HG02798 (cell line): ENCODE measurements at regions not wholly inside any gene's neighbourhood (a gene's known extent, or its start where the extent isn't known, plus 50 kb on each side); places are given as distances from the start of the nearest gene placed in this dataset.

Source experiments
- ATAC-seq: cut with Tn5 transposase; IDR thresholded peaks from one replicate; pipeline ENCODE4 v1.9.1; 2021; ENCODE audit warnings: mild to moderate bottlenecking; ENCODE audit not compliant: unreplicated experiment, poor library complexity

DNA sequence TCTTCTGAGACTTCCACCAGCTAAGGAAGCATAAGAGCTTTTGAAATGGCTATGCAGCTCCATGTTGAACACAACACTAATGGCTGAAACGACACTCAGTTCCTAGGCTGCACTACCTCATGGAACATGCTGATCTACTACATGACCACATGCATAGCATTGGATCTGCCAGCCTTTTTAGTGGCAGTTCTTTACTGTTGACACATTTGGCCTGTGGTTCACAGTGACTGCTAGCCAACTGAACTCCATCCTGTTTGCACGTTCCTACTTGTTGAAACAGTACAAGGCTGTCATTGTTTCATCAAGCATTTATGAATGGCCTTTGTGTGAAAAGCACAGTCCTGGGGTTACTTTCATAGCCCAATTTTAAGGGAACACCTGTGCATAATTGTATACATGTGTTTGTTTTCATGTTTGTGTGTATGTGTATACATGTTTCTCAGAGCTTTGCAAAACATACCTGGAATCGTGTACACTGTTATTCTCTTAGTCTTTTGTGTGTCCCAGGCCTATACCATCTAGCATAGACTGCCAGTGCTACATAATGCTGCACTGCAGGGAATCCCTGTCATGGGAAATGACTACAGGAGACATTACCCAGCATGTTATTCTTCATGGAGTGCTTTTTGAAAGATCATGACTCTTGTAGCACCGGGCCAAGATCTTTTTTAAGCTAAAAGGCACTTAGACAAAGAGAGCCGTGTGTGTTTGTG is 179.6 kb upstream of the ESRRG start:
- ATAC-seq: no peak

DNA sequence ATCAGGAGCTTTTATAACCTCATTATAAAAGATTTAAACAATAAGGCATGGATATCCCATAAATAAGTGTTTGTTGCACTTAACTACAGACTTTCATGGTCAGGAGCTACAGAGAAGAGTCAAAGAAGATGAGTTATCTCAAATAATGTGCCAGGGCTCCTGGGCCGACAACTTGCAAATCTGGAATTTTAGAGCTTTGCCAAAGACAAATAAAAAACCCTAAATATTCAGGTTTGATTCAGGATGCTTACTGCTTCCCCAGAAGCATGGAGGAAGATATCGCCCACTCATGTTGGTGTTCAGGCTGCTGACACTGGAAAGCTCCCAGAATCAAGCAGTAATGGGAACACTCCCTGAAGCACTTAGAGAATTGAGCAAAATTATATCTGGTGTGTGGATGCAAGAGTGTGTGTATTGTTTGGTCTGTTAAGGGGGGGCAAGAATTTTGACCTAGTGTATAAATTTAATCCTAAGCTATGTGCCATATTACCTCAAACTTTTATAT is 176.9 kb upstream of the ESRRG start:
- no peak for ATAC-seq

DNA sequence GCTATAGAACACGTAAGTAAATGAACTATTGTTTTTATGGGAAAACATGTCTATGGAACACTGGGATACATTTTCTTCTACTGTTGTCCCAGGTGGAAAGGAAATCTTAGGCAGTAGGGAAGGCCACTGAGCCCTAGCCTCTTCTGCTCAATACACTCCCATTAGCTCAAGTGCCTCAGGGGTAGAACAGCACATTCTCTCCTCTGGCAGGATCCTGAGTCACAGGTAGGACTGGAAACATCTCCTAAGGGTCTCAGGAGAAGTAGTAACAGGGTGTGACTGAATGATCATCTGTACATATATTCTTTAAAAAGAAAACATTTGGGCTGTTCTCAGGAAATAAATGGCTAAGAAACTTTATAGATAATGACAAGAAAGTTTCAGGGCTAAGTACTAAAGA is 175.6 kb upstream of the ESRRG start:
- no peak for ATAC-seq

DNA sequence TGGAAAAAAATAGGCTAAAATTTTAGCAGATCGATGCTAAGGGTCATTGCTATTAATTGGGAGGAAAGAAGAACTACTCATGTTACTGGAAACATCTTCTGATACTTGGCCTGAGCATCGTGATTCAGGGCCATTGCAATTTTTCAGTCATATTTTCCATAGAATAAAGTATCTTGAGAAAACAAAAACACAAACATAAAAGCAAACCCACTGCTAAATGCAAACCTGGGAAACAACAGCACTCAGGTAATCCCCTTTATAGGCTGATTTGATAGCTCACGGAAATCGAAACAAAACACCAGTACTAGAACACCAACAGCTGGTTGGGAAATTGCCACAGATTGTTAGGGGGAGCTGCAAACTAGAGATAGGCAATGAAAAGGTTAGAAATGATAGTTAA is 172.9 kb upstream of the ESRRG start:
- ATAC-seq: no peak

DNA sequence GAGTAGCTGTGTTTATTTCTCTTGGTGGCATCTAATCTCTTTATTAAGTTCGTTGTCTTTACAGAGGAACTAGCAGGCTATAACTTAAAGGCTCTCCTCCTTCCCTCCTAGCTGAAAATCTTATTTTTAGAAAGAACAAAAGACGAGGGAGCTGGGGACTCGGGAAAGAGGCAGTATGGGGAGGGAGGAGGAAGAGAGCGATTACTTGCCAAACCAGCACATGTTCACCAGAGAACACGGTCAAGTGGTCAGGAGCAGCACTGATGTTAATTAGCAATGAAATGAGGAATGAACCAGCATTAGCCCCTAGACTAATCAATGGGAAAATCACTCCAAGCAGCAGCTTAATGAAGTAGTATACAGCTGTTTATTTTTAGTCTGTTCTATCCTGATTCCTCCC is 171.3 kb upstream of the ESRRG start:
- ATAC-seq: no peak

- no peak for ATAC-seq
Observed at GRCh38 chr1:216892581-216893160, 169.4 kb upstream of the ESRRG start.

- no peak for ATAC-seq
Observed at GRCh38 chr1:216890871-216891270, 167.6 kb upstream of the ESRRG start.

- ATAC-seq: no peak
Observed at GRCh38 chr1:216888731-216889130, 165.5 kb upstream of the ESRRG start.

DNA sequence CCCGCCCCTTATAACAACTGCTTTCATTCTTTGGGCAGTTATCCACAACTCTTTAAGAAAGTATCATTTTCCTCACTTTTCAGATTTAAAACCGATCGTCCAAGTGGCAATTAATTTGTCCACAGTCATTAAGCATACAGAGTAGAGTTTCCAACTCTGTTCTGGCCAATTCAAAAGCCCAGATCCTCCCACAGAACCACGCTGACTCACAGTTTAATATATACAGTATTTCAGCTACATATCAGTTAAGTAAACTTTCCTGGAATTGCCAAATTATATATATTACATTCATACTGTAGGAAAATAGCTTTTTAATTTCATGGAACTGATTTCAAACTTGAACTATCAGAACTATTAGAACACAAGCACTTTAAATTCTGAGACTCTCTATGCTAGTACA is 163.8 kb upstream of the ESRRG start:
- ATAC-seq: no peak

DNA sequence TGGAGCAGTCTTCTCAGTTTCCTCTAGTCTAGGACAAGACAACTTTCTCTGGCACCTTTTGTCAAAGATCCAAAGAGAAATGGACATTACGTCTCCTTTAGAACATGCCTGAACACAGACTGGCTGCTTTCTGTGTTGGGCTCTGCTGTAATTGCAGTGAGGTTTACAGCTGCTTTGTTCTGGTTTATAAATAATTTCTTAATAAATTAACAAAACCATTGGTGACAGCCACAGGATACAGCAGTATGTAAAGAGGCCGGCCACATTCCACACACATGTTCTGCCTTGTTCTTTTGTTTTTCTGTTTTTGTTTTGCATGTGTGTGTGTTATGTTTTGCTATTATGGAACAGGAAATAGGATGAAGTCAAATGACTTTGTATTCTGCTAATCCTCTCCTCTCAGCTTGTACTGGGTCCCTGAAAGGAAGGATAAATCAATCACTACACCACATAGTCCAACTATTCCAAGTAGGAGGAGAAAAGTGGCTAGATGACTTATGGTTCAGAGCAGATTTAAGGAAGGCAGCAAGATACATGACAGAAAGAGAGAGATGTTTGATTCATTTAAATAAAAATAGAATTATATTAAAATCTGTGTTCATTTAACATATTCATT is 161.5 kb upstream of the ESRRG start:
- ATAC-seq: no peak

GRCh38 chr1:216883518-216883917 is 160.3 kb upstream of the ESRRG start:
- ATAC-seq: no peak

GRCh38 chr1:216881695-216882094 is 158.5 kb upstream of the ESRRG start:
- no peak for ATAC-seq

- ATAC-seq: no peak
Observed at GRCh38 chr1:216866714-216867113, 143.5 kb upstream of the ESRRG start.

- ATAC-seq: no peak
Observed at GRCh38 chr1:216855810-216856209, 132.6 kb upstream of the ESRRG start.

GRCh38 chr1:216854836-216855484 is 131.7 kb upstream of the ESRRG start:
- no peak for ATAC-seq

- ATAC-seq: no peak
Observed at GRCh38 chr1:216851073-216851472, 127.8 kb upstream of the ESRRG start.

GRCh38 chr1:216849146-216849545 is 125.9 kb upstream of the ESRRG start:
- ATAC-seq: no peak

DNA sequence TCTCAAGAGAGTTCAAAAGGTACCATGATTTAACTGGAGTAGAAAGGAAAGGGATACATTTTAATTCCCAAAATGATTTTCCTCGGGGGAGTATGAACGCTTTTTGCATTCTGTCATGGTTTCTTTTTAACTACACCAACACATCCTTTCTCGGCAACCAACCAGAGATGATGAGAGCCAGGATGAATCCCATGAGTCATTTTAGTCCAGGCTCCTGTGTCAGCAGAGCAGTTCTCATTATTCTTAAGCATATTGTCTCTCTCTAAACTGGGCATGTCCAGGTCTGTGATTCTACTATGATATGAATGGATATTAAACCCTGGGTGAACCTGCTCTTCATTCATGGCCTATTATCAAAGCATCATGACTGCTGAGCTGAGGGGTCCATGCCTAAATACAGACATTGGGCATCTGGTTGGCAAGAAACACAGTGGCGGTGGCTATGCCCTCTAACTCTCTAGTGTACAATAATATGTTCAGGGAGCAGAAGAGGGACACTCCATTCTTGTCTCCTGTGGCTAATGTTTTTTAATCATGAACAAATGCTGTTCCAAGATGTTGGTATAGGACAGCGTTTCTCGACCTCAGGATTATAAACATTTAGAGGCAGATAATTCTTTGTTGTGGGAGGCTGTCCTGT is 124.3 kb upstream of the ESRRG start:
- no peak for ATAC-seq

DNA sequence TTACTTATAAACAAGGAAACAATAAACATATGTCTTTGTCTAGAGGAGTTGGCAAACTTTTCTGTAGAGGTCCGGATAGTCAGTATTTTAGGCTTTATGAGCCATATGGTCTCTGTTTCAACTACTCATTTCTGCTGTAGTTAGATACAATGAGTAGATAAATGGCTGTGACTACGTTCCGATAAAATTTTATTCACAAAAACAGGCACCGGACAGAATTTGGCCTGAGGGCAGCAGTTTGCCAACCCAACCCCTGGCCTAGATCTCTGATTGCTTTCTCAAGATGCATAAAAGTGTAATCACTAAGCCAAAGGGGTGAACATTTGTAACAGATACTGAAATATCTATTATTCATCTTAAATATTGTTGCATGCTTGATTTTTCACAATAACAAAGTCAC is 123.1 kb upstream of the ESRRG start:
- ATAC-seq: no peak

DNA sequence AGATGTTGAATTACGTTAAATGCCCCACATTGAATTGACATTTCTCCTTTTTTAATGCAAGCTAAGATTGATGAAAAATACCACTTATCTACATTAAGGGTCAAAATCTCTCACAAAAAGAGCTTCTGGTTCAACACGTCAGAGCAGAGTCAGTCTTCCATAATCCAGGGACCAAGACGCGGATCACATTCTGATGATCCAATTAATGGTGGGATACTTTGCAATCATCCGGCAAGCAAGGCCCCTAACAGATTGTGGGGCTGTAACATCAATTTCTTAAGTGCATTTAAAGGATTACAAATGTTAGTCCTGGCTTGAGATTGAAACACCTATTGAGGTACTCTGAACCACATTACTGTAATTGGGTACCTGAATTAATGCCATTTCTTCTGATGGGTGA is 120.2 kb upstream of the ESRRG start:
- ATAC-seq: no peak

DNA sequence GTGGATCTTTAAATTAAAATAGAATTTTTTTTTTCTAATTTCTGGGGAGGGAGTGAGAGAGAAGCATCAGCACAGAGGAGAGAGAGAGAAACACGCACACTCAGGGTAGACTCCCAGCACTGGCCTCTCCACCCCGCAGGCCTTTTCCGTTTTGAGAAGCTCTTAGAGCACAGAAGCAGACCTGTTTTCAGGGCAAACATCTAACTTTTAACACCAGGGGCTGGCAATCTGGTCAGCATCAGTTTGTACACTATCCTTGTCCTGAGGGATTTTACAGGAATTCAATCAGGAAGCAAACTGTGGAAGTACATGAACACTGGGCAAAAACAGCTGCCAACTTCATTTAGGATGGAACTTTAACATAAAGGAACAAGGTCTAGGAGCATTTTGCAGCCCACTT is 117.9 kb upstream of the ESRRG start:
- ATAC-seq: no peak
